ENCODE measurements at regions not wholly inside any gene's neighbourhood (a gene's known extent, or its start where the extent isn't known, plus 50 kb on each side); places are given as distances from the start of the nearest gene placed in this dataset.
"Not testable (repeated sequence)": the region's sequence is repeated elsewhere in the genome, so short reads cannot be mapped to it uniquely, and the experiment has no call there.

GRCh38 chr9:100819980-100820379, 208.5 kb upstream of the PLPPR1 start:
- DNase-seq = no peak

GRCh38 chr9:100833035-100833434, 195.5 kb upstream of the PLPPR1 start:
- not testable (repeated sequence) for DNase-seq

- DNase-seq = no peak
Measured at GRCh38 chr9:100838857-100839256, 189.7 kb upstream of the PLPPR1 start.

- DNase-seq = no peak
Measured at GRCh38 chr9:100848726-100849125, 179.8 kb upstream of the PLPPR1 start.

GRCh38 chr9:100852088-100852487, 176.4 kb upstream of the PLPPR1 start:
- DNase-seq = no peak

- no peak for DNase-seq
Measured at GRCh38 chr9:100856238-100856637, 172.3 kb upstream of the PLPPR1 start.

- no peak for DNase-seq
Measured at GRCh38 chr9:100865111-100865510, 163.4 kb upstream of the PLPPR1 start.

GRCh38 chr9:100865648-100866047, 162.9 kb upstream of the PLPPR1 start:
- no peak for DNase-seq

- no peak for DNase-seq
Measured at GRCh38 chr9:100869326-100869725, 159.2 kb upstream of the PLPPR1 start.

GRCh38 chr9:100879884-100880283, 148.6 kb upstream of the PLPPR1 start:
- DNase-seq = no peak

- DNase-seq = no peak
Measured at GRCh38 chr9:100880284-100880683, 148.2 kb upstream of the PLPPR1 start.

- DNase-seq = no peak
Measured at GRCh38 chr9:100884518-100884917, 144.0 kb upstream of the PLPPR1 start.

- DNase-seq = no peak
Measured at GRCh38 chr9:100890321-100890720, 138.2 kb upstream of the PLPPR1 start.

GRCh38 chr9:100911273-100911672, 117.3 kb upstream of the PLPPR1 start:
- no peak for DNase-seq

- no peak for DNase-seq
Measured at GRCh38 chr9:100913257-100913656, 115.3 kb upstream of the PLPPR1 start.

GRCh38 chr9:100914266-100914665, 114.3 kb upstream of the PLPPR1 start:
- DNase-seq = no peak

GRCh38 chr9:100919506-100919905, 109.0 kb upstream of the PLPPR1 start:
- no peak for DNase-seq

- no peak for DNase-seq
Measured at GRCh38 chr9:100926366-100926765, 102.2 kb upstream of the PLPPR1 start.

- no peak for DNase-seq
Measured at GRCh38 chr9:100927763-100928162, 100.8 kb upstream of the PLPPR1 start.

- peak; percentile 45 for DNase-seq
Measured at GRCh38 chr9:100933656-100934055, 94.9 kb upstream of the PLPPR1 start.

GRCh38 chr9:100937382-100937781, 91.1 kb upstream of the PLPPR1 start:
- no peak for DNase-seq

GRCh38 chr9:100938507-100938906, 90.0 kb upstream of the PLPPR1 start:
- DNase-seq = no peak

- no peak for DNase-seq
Measured at GRCh38 chr9:100939636-100940035, 88.9 kb upstream of the PLPPR1 start.

- DNase-seq = no peak
Measured at GRCh38 chr9:100959226-100959625, 69.3 kb upstream of the PLPPR1 start.

All from EL (cell line).